ENCODE measurements at regions not wholly inside any gene's neighbourhood (a gene's known extent, or its start where the extent isn't known, plus 50 kb on each side); places are given as distances from the start of the nearest gene placed in this dataset.
A peak's percentile ranks its signal among the peaks of the same experiment; 100 is the strongest.
"Not testable (repeated sequence)": the region's sequence is repeated elsewhere in the genome, so short reads cannot be mapped to it uniquely, and the experiment has no call there.

DNA sequence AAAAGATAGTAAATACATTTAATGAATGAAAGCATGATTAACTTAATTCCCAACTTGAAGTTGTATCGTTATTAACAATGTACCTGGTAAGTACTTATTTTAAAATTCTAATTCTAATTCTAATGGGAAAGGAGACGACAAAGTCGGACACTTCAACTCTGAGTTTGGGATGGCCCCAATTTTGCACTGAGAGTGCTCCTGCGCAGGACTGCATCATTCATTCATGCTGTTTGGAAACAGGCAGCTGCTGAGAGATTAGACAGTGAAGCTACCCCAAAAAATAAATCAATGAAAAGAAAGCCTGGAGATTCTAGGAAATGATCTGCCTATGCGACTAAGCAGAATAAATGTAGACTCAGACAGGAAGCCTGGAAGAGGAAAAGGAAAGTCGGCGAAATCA lies 141.7 kb upstream of the VKORC1L1 start:
- DNase-seq (ENCODE audit: low read depth, low spot score) = no peak

DNA sequence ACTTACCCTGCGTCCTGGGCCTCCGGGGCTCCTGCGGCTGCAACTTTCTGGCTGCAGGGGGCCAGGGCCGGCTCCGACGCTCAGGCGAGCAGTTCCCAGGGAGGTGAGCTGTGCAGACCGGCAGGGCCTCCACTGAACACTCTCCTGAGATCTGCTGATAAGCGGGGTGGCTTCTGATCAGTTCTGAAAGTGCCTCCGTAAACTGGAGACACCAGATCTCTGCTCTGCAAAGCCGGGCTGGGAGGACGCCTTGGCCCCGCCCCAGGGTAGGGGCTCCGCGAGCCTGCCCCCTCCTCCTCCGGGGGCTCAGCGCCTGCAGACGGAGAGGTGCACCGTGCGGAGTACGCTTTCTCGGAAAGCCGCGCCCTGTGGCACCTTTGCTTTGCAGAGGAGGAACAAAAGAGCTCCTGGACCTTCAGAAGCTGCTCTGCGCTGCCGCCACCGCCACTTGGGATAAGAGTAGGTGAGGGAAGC lies 141.3 kb upstream of the VKORC1L1 start:
- no peak for DNase-seq (ENCODE audit: low read depth, low spot score)

DNA sequence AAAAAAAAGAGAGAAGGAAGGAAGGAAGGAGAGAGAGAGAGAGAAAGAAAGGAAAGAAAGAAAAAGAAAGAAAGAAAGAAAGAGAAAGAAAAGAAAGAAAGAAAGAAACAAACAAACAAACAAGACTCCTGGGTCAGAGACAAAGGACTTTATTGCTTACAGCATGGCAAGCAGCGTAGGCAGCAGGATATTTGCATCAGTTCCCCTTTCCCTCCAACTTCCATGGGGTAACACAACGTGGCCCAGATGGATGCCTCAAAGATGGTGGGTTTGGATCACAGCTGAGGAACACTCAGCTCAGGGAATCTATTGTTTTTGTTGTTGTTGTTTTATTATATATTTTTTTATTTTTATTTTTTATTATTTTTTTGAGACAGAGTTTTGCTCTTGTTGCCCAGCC lies 128.5 kb upstream of the VKORC1L1 start:
- DNase-seq (ENCODE audit: low read depth, low spot score) = no peak

DNA sequence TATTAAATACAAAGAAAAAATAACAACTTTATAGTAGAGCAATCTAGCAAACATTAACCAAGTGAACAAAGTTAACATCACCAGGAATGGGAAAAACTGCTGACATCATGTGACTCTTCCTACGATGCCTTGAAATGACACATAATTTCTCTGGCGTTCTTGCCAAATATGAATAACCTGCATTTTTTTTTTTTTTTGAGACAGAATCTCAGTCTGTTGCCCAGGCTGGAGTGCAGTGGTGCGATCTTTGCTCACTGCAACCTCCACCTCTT lies 126.5 kb upstream of the VKORC1L1 start:
- no peak for DNase-seq (ENCODE audit: low read depth, low spot score)

DNA sequence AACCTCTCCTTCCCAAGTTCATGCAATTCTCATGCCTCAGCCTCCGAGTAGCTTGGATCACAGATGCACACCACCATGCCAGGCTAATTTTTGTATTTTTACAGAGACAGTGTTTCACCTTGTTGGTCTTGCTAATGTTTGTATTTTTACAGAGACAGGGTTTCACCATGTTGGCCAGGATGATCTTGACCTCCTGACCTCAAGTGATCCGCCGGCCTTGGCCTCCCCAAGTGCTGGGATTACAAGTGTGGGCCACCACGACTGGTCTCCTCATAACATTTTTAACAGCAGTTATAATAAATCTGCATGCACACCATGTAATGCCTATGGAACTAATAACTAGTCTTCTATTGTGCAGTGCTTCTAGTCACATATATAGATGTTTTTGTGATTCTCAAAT lies 123.8 kb upstream of the VKORC1L1 start:
- no peak for DNase-seq (ENCODE audit: low read depth, low spot score)

DNA sequence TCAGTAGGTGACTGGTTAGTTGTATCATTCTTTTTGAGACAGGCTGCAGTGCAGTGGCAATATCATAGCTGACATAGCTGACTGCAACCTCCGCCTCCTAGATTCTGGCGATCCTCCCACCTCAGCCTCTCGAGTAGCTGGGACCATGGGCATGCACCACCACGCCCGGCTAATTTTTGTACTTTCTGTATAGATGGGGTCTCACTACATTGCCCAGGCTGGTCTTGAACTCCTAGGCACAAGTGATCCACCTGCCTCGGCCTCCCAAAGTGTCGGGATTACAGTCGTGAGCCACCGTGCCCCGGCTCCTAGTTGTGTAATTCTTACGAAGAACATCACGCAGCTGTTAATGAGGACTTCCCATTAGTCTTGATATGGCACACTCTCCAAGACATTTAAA lies 123.4 kb upstream of the VKORC1L1 start:
- no peak for DNase-seq (ENCODE audit: low read depth, low spot score)

DNA sequence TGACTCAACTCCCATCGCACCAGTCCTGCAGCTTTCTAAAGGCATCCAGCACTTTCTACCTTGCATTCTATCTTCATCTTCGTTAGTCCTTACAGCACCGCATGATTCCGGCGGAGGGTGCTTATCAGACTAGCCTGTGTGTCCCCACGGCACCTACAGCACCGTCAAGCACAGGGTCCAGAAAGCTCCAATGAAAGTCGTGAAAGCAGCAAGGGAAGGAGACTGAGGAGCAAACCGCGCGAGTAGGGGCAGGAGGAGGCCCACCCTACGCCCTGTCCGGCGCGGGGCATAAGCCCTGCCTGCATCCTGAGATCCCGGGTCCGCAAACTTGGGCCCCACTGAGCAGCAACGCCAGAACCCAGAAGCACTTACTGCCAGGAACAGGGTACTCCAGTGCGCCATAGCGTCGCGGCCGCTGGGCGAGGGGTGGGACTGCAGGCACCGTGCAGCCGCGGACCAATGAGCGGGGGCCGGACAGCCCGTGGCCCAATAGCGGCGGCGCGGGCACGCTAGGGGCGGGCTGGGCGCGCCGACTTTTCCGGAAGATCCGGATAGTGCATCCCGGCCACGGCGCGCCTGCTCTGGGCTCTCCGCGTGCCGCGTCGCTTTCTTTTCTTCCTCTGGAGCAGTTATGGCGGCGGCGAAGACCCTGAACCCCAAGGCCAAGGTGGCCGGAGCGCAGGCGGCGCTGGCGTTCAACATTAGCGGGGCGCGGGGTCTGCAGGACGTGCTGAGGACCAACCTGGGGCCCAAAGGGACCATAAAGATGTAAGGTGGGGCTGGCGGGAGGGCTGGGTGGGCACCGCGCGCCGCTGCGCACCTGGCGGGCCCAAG lies 122.1 kb upstream of the VKORC1L1 start:
- DNase-seq (ENCODE audit: low read depth, low spot score) = peak; percentile 65

DNA sequence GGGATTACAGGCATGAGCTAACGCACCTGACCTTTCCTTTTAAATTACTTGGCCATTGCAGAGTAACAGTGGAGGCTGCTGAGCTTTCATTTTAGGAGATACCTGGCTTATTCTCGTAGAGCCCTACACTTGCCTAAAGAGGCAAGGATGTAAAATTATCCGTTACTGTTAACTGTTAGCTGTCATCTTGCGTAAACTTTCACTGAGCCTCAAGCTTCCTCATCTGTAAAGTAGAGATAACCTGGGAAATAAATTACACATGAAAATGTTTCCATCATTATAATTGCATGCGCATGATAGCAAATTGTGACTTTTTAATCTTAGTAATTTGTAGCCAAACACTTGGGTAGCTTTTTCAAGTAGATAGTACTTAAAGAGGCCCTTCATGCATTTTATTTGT lies 118.8 kb upstream of the VKORC1L1 start:
- DNase-seq (ENCODE audit: low read depth, low spot score) = not testable (repeated sequence)

DNA sequence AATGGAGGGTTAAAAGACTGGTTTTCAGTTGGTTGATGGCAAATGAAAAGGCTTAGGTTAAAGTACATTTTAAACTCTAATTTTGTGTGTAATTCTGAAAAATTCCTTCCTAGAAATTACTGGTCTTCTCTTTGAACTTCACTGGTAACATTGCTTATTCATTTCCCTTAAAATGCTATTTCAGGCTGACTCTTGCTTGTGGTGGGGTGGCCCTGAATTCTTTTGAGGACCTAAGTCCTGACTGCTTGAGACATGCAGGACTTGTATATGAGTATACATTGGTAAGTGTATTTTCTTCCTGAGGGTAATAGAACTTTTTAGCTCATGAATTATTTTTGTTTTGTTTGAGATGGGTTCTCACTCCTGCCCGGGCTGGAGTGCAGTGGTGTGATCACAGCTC lies 113.9 kb upstream of the VKORC1L1 start:
- DNase-seq (ENCODE audit: low read depth, low spot score) = not testable (repeated sequence)

DNA sequence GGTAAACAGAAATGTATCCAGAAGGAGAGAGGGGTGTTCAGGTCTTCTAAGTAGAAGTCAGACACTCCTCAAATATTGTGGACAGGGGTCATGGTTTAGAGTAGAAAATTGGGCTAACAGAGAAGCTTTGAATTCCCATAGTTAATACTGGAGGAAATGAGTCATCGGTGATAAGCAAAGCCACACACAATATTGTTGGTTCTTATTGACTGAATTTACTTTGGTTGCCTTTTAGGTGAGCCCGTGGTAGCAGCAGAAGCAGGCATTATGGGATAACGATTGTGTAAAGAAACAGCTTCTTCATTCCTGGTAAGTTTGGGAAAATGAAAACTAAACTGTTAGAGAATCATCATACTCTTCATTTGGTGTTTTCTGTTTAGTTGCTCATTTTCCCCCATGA lies 110.2 kb upstream of the VKORC1L1 start:
- DNase-seq (ENCODE audit: low read depth, low spot score) = not testable (repeated sequence)

DNA sequence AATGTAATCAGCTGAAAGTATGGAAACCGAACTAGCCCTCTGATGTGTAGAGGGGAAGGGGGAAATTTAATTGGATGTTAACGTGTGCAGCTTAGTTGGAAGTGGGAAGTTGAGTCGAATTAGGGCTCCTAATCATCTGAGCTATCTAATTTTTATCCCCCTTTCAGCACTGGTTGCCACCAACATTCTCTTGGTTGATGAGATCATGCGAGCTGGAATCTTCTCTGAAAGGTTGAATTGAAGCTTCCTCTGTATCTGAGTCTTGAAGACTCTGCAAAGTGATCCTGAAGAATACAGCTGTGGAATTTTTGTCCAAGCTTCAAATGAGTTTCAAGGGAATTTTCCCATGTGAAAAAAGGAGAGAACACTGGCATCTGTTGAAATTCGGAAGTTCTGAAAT lies 109.8 kb upstream of the VKORC1L1 start:
- not testable (repeated sequence) for DNase-seq (ENCODE audit: low read depth, low spot score)

DNA sequence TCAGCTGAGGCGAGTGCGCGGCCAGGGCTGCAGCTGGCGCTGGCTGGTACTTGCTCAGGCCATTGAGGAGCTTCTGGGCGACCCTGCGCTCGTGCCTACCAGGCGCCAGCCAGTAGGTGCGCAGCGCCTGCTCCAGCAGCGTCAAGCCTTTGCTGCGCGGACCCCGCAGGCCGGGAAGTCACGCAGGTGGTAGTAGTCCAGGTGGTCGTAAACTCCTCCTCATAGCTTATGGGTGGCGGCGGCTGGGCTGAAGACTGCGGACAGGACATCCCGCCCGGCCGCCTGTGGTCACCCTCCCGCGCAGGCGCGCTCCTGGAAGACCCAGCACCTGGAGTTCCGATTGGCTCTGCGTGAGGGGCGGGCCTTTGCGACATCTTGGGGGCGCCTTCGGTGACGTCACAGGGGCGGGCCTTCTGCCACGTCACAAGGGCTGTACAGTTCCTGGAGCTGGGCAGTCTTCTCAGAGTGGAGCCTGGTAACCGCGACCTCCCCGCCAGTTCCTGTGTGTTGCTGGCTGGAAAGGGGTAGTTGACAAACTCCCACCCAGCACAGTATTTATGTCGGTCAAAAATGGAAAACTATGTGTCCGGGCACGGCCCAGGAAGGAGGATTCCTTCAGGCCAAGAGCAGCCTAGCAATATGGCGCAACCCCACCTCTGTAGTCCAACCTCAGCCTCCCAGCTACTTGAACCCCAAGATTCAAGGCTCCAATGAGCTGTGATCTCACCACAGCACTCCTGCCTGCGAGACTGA lies 102.2 kb upstream of the VKORC1L1 start:
- peak; percentile 64 for DNase-seq (ENCODE audit: low read depth, low spot score)

DNA sequence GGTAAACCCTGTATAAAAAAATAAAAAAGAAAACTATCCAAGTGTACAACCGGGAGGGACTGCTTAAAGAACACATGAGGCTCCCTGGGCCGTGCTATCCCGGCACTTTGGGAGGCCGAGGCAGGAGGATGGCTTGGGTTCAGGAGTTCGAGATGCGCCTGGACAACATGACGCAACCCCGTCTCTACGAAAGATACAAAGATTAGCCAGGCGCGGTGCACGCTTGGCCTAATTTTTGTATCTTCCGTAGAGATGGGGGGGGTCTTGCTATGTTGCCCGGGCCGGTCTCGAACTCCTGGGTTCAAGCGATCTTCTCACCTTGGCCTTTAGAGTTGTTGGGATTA lies 101.7 kb upstream of the VKORC1L1 start:
- not testable (repeated sequence) for DNase-seq (ENCODE audit: low read depth, low spot score)

DNA sequence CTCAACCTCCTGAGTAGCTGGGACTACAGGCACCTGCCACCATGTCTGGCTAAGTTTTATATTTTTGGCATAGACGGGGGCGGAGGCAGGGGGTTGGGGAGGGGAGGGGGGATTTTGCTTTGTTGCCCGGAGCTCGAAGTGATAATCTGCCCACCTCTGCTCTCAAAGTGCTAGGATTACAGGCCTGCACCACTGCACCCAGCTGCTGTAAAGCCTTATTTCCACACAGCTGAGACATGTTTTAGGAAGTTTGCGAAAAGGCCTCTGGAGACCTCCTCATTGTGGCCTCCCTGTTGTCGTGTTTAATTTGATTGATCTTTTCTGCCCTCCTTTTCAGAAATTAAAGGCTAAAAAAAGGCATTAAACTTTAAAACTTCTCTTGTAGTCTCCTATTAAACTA lies 96.2 kb upstream of the VKORC1L1 start:
- DNase-seq (ENCODE audit: low read depth, low spot score) = not testable (repeated sequence)

DNA sequence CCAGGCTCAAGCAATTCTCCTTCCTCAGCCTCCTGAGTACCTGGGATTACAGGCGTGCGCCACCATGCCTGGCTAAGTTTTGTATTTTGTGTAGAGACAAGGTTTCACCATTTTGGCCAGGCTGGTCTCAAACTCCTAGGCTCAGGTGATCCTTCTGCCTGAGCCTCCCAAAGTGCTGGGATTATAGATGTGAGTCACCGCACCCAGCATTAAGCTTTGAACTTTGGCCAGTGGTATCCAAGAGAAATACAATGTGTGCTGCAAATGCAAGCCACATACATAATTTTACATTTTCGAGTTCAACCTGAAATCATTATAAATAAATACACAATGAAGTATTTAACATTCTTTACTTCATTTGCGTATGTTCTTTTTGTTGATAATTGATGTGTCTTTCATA lies 82.9 kb upstream of the VKORC1L1 start:
- not testable (repeated sequence) for DNase-seq (ENCODE audit: low read depth, low spot score)

DNA sequence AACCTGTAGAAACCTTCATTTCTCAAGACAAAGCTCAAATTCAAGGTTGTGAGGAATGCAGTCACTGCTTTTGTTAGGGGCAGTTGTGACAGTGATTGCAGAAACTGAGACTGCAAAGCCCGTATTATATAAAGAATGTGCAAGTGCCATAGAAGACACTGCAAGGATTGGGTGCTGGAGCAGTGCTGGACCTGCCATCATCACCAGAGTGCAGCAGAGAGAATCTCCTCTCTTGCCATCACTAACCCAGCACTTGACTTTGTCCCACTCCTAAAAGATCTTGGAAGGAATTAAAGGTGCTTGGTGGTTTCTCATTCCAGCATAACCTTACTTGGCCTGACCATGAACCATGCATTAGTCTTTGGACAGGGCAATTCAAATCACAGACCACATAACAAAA lies 81.1 kb upstream of the VKORC1L1 start:
- not testable (repeated sequence) for DNase-seq (ENCODE audit: low read depth, low spot score)

DNA sequence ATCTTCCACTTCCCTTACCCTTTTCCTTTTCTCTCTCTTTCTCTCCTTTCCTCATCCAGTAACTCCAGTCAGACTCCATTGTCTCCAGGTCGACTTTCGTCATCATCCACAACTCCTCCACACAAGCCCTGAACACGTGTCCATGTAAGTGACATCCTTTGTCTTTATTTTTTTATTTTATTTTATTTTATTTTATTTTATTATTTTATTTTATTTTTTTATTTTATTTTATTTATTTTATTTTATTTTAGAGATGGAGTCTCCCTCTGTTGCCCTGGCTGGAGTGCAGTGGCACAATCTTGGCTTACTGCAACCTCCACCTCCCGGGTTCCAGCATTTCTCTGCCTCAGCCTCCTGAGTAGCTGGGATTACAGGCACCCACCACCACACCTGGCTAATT lies 80.1 kb upstream of the VKORC1L1 start:
- not testable (repeated sequence) for DNase-seq (ENCODE audit: low read depth, low spot score)

DNA sequence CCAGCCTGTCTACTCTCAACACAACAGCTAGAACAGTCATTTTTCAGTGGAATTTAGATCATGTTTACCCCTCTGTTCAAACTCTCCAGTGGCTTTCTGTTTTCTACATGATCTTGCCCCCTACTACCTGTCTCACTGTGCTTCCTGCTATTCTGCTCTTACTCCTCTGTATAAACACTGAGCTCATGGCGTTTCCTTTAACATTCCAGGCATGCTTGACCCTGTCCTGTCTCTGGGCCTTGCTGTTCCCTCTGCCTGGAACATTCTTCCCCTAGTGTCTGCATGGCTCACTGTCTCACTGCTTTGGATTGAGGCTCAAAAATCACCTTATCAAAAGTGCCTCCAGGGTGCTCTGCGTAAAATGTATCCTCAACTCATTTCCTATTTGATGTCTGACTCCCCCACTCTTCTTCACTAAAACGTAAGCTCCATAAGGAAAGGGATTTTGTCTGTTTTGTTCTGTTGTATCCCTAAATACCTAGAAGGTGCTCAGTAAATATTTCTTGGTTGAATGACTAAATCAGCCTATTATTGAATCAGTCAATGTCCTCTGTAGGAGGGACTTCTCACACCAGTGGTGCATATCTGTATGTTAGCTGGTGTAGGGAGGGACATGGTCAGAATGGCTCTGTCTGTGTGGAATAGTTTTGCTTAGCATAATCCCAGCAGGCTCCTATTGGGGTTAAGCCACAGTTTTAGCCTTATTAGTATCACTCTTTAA lies 78.0 kb upstream of the VKORC1L1 start:
- peak; percentile 64 for DNase-seq (ENCODE audit: low read depth, low spot score)

DNA sequence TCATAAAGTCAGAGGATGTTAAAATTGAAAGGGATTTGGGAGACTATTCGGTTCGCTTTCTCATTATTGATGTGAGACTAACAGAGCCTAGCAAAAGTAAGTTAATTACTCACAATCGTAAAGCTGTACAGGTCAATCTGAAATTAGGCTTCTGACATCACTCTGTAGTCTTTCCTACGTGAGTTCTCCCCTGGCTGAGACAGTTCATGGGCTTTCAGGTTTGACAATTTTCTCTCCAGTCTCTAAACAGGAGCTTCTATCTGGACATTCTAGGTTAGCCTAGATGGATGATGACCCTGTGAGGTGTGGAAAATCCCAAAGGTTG lies 77.5 kb upstream of the VKORC1L1 start:
- DNase-seq (ENCODE audit: low read depth, low spot score) = not testable (repeated sequence)

DNA sequence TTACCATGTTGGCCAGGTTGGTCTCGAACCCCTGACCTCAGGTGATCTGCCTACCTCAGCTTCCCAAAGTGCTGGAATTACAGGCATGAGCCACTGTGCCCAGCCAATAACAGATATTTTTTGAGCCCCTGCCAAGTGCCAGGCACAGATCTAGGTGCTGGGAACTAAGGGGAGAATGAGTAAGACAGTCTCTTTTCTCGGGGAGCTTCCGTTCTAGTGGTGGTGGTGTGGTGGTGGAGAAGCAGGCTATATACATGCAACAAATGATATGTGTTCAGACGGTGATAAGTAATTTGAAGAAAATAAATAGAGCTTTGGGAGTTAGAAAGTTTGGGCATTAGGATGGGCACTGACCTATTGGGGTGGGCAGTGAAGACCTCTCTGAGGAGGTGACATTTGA lies 76.7 kb upstream of the VKORC1L1 start:
- DNase-seq (ENCODE audit: low read depth, low spot score) = no peak

DNA sequence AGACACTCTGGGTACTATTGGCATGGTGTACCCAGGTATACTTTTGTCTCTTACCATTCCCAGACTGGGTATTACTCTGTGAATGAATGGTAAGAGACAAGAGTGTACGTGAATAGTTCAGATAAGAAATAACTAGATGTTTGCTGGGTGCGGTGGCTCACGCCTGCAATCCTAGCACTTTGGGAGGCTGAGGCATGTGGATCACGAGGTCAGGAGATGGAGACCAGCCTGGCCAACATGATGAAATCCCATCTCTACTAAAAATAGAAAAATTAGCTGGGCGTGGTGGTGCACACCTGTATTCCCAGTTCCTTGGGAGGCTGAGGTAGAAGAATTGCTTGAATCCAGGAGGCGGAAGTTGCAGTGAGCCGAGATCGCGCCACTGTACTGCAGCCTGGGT lies 75.8 kb upstream of the VKORC1L1 start:
- DNase-seq (ENCODE audit: low read depth, low spot score) = not testable (repeated sequence)

DNA sequence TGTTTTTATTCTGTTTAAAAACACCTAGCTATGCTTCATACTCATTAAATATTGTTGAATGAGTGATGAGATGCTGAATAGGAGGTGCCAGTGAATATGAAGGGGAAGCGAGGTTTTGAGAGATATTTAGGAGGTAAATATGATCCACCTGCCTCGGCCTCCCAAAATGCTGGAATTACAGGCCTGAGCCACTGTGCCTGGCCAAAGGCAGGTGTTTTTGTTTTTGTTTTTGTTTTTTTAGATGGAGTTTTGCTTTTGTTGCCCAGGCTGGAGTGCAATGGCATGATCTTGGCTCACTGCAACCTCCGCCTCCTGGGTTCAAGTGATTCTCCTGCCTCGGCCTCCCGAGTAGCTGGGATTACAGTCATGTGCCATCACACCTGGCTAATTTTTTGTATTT lies 75.3 kb upstream of the VKORC1L1 start:
- not testable (repeated sequence) for DNase-seq (ENCODE audit: low read depth, low spot score)

Data from pulmonary artery endothelial cell (primary cell).